Activated CD4-positive, alpha-beta T cell treated with anti-CD3 and anti-CD28 coated beads, Interleukin-2, amount 10 ng/mL, durations not matched to agents 24 days and 14 days (primary cell): ENCODE measurements at regions not wholly inside any gene's neighbourhood (a gene's known extent, or its start where the extent isn't known, plus 50 kb on each side); places are given as distances from the start of the nearest gene placed in this dataset.

Experiments
- DNase-seq: peaks from one replicate; pipeline ENCODE4 v3.0.0; 2022
- H3K27ac Mint-ChIP-seq: one replicate; pipeline ENCODE4 v1.8.0; 2022; ENCODE audit warnings: mild to moderate bottlenecking, mixed read lengths
- H3K27me3 Mint-ChIP-seq: one replicate; pipeline ENCODE4 v1.8.0; 2022; ENCODE audit warnings: mixed read lengths
- H3K36me3 Mint-ChIP-seq: one replicate; pipeline ENCODE4 v1.8.0; 2022; ENCODE audit warnings: low read depth, mild to moderate bottlenecking, mixed read lengths
- H3K4me1 Mint-ChIP-seq: one replicate; pipeline ENCODE4 v1.8.0; 2021; ENCODE audit warnings: mixed read lengths
- H3K4me3 Mint-ChIP-seq: one replicate; pipeline ENCODE4 v1.8.0; 2022; ENCODE audit warnings: mild to moderate bottlenecking, moderate library complexity, mixed read lengths
- H3K9me3 Mint-ChIP-seq: one replicate; pipeline ENCODE4 v1.8.0; 2021; ENCODE audit warnings: mixed read lengths
- intact Hi-C: fragments of 100-400 bp; cut with micrococcal nuclease; formaldehyde crosslinking; loops from one replicate; pipeline ENCODE4 v1.15.1; 2023

- no peaks in the 10 kb centered on the region for H3K9me3 Mint-ChIP-seq
- H3K4me1 Mint-ChIP-seq = no peaks in the 10 kb centered on the region
- no peak overlapping the region for H3K27ac Mint-ChIP-seq
- no peak for DNase-seq
- no peaks in the 10 kb centered on the region for H3K36me3 Mint-ChIP-seq
- H3K4me3 Mint-ChIP-seq = no peak overlapping the region
- H3K27me3 Mint-ChIP-seq = no peaks in the 10 kb centered on the region
- intact Hi-C loops = no loop called here
Measured at GRCh38 chr22:48883211-48883960, 944.3 kb downstream of the BRD1 start.

GRCh38 chr22:48882636-48883200 lies 945.0 kb downstream of the BRD1 start:
- intact Hi-C loops = no loop called here
- Mint-ChIP-seq H3K4me3 (no peak overlapping the region), H3K36me3 (no peaks in the 10 kb centered on the region), H3K4me1 (no peaks in the 10 kb centered on the region), H3K27me3 (no peaks in the 10 kb centered on the region), H3K27ac (no peak overlapping the region), H3K9me3 (no peaks in the 10 kb centered on the region)
- DNase-seq = no peak

- DNase-seq = no peak
- intact Hi-C loops = no loop called here
- Mint-ChIP-seq H3K36me3 (no peaks in the 10 kb centered on the region), H3K4me1 (no peaks in the 10 kb centered on the region), H3K4me3 (no peak overlapping the region), H3K9me3 (no peaks in the 10 kb centered on the region), H3K27ac (no peak overlapping the region), H3K27me3 (no peaks in the 10 kb centered on the region)
Measured at GRCh38 chr22:48881326-48881980, 946.2 kb downstream of the BRD1 start.

- peaks cover 2% of the 10 kb centered on the region for H3K27me3 Mint-ChIP-seq
Measured at GRCh38 chr22:48880749-48881148, 946.9 kb downstream of the BRD1 start.

GRCh38 chr22:48876951-48877350 lies 950.7 kb downstream of the BRD1 start:
- Mint-ChIP-seq H3K9me3 (no peaks in the 10 kb centered on the region), H3K36me3 (no peaks in the 10 kb centered on the region), H3K27ac (no peak overlapping the region), H3K27me3 (peaks cover 2% of the 10 kb centered on the region), H3K4me1 (no peaks in the 10 kb centered on the region), H3K4me3 (no peak overlapping the region)
- intact Hi-C loops = no loop called here
- DNase-seq = no peak

More at GRCh38 chr22:48880749-48881148, 946.9 kb downstream of the BRD1 start:
- DNase-seq = no peak
- intact Hi-C loops = no loop called here
- H3K9me3 Mint-ChIP-seq = no peaks in the 10 kb centered on the region
- no peaks in the 10 kb centered on the region for H3K36me3 Mint-ChIP-seq
- no peak overlapping the region for H3K27ac Mint-ChIP-seq
- H3K4me1 Mint-ChIP-seq = no peaks in the 10 kb centered on the region
- no peak overlapping the region for H3K4me3 Mint-ChIP-seq

- Mint-ChIP-seq H3K4me3 (no peak overlapping the region), H3K27me3 (peaks cover 2% of the 10 kb centered on the region), H3K27ac (no peak overlapping the region), H3K9me3 (no peaks in the 10 kb centered on the region), H3K36me3 (no peaks in the 10 kb centered on the region), H3K4me1 (no peaks in the 10 kb centered on the region)
- DNase-seq = no peak
- intact Hi-C loops = no loop called here
Measured at GRCh38 chr22:48874956-48875355, 952.7 kb downstream of the BRD1 start.

- Mint-ChIP-seq H3K27me3 (peaks cover 2% of the 10 kb centered on the region), H3K27ac (no peak overlapping the region), H3K36me3 (no peaks in the 10 kb centered on the region), H3K9me3 (no peaks in the 10 kb centered on the region), H3K4me3 (no peak overlapping the region), H3K4me1 (no peaks in the 10 kb centered on the region)
- DNase-seq = no peak
- intact Hi-C loops = no loop called here
Measured at GRCh38 chr22:48873191-48873520, 954.5 kb downstream of the BRD1 start.

GRCh38 chr22:48872271-48873190 lies 955.1 kb downstream of the BRD1 start:
- Mint-ChIP-seq H3K27ac (no peak overlapping the region), H3K36me3 (no peaks in the 10 kb centered on the region), H3K4me3 (no peak overlapping the region), H3K4me1 (no peaks in the 10 kb centered on the region), H3K27me3 (peaks cover 2% of the 10 kb centered on the region), H3K9me3 (no peaks in the 10 kb centered on the region)
- no peak for DNase-seq
- intact Hi-C loops = no loop called here

GRCh38 chr22:48871176-48871840 lies 956.4 kb downstream of the BRD1 start:
- no peak overlapping the region for H3K4me3 Mint-ChIP-seq
- no peak overlapping the region for H3K27ac Mint-ChIP-seq
- intact Hi-C loops = no loop called here
- H3K36me3 Mint-ChIP-seq = no peaks in the 10 kb centered on the region
- no peaks in the 10 kb centered on the region for H3K9me3 Mint-ChIP-seq
- DNase-seq = no peak
- peaks cover 2% of the 10 kb centered on the region for H3K27me3 Mint-ChIP-seq
- no peaks in the 10 kb centered on the region for H3K4me1 Mint-ChIP-seq

- Mint-ChIP-seq H3K9me3 (no peaks in the 10 kb centered on the region), H3K27me3 (no peaks in the 10 kb centered on the region), H3K4me3 (no peak overlapping the region), H3K27ac (no peak overlapping the region), H3K4me1 (no peaks in the 10 kb centered on the region), H3K36me3 (no peaks in the 10 kb centered on the region)
- intact Hi-C loops = no loop called here
- no peak for DNase-seq
Measured at GRCh38 chr22:48870436-48870835, 957.2 kb downstream of the BRD1 start.

GRCh38 chr22:48869788-48870187 lies 957.9 kb downstream of the BRD1 start:
- Mint-ChIP-seq H3K36me3 (no peaks in the 10 kb centered on the region), H3K4me1 (no peaks in the 10 kb centered on the region), H3K4me3 (no peak overlapping the region), H3K9me3 (no peaks in the 10 kb centered on the region), H3K27me3 (no peaks in the 10 kb centered on the region), H3K27ac (no peak overlapping the region)
- intact Hi-C loops = no loop called here
- no peak for DNase-seq

- Mint-ChIP-seq H3K9me3 (no peaks in the 10 kb centered on the region), H3K4me3 (no peak overlapping the region), H3K27ac (no peak overlapping the region), H3K4me1 (no peaks in the 10 kb centered on the region), H3K27me3 (no peaks in the 10 kb centered on the region), H3K36me3 (no peaks in the 10 kb centered on the region)
- DNase-seq = no peak
- intact Hi-C loops = no loop called here
Measured at GRCh38 chr22:48869161-48869560, 958.5 kb downstream of the BRD1 start.

GRCh38 chr22:48868554-48868953 lies 959.1 kb downstream of the BRD1 start:
- Mint-ChIP-seq H3K27ac (no peak overlapping the region), H3K27me3 (no peaks in the 10 kb centered on the region)

More at GRCh38 chr22:48868554-48868953, 959.1 kb downstream of the BRD1 start:
- Mint-ChIP-seq H3K36me3 (no peaks in the 10 kb centered on the region), H3K9me3 (no peaks in the 10 kb centered on the region), H3K4me1 (no peaks in the 10 kb centered on the region), H3K4me3 (no peak overlapping the region)
- DNase-seq = no peak
- intact Hi-C loops = no loop called here
